MCF 10A (cell line): ENCODE measurements at regions not wholly inside any gene's neighbourhood (a gene's known extent, or its start where the extent isn't known, plus 50 kb on each side); places are given as distances from the start of the nearest gene placed in this dataset.

Source experiments
- BruUV-seq: library from RNA; stranded (reverse); fragments of 400-500 nt; replicated peaks from 2 replicates; lab custom pipeline; 2021; lab: Mats Ljungman, UMichigan
- CTCF ChIA-PET: fragments of 300-600 bp; sonication (Branson Sonifier 250); formaldehyde crosslinking; extraction: SDS; loops from one replicate; lab custom pipeline; 2021; ENCODE audit warnings: antibody characterized with exemption, inconsistent platforms; lab: Yijun Ruan, JAX
- POLR2A ChIA-PET: fragments of 300-600, 350-650 bp; sonication (Branson Sonifier 250); formaldehyde crosslinking; extraction: SDS; loops from one replicate; lab custom pipeline; 2020; ENCODE audit warnings: antibody characterized with exemption, inconsistent platforms; lab: Yijun Ruan, JAX
- DNase-seq: peaks from one replicate; pipeline ENCODE4 v3.0.0-alpha.2; 2018; ENCODE audit not compliant: unreplicated experiment
- H3K27ac Mint-ChIP-seq: one replicate; pipeline ENCODE4 v1.8.0; 2022; ENCODE audit warnings: mild to moderate bottlenecking, low read depth, mixed read lengths; ENCODE audit not compliant: unreplicated experiment
- H3K27me3 Mint-ChIP-seq: one replicate; pipeline ENCODE4 v1.8.0; 2022; ENCODE audit warnings: mixed read lengths; ENCODE audit not compliant: insufficient read depth, unreplicated experiment
- H3K36me3 Mint-ChIP-seq: one replicate; pipeline ENCODE4 v1.8.0; 2022; ENCODE audit warnings: mild to moderate bottlenecking, moderate library complexity, mixed read lengths; ENCODE audit not compliant: insufficient read depth, unreplicated experiment
- H3K4me1 Mint-ChIP-seq: one replicate; pipeline ENCODE4 v1.8.0; 2022; ENCODE audit warnings: mixed read lengths; ENCODE audit not compliant: insufficient read depth, unreplicated experiment
- H3K4me3 Mint-ChIP-seq: one replicate; pipeline ENCODE4 v1.8.0; 2022; ENCODE audit warnings: mild to moderate bottlenecking, moderate library complexity, mixed read lengths; ENCODE audit not compliant: unreplicated experiment
- H3K9me3 Mint-ChIP-seq: one replicate; pipeline ENCODE4 v1.8.0; 2022; ENCODE audit warnings: mixed read lengths; ENCODE audit not compliant: unreplicated experiment
- CTCF ChIP-seq: fragments of 200-600 bp; IDR thresholded peaks from one replicate; pipeline ENCODE4 v1.8.0; 2022; ENCODE audit warnings: antibody characterized with exemption, mild to moderate bottlenecking; ENCODE audit not compliant: unreplicated experiment
- intact Hi-C: fragments of 100-400 bp; cut with micrococcal nuclease; formaldehyde crosslinking; loops from 2 replicates; pipeline ENCODE4 v1.14.1; 2022

- Mint-ChIP-seq H3K4me1 (peaks cover under 1% of the 10 kb centered on the region), H3K36me3 (no peaks in the 10 kb centered on the region), H3K27ac (no peak overlapping the region), H3K4me3 (no peak overlapping the region), H3K27me3 (no peaks in the 10 kb centered on the region), H3K9me3 (no peaks in the 10 kb centered on the region)
- CTCF ChIA-PET: interaction anchor here (0.7 to 1.9 kb wide), 2 partner anchors 11 to 36 kb away, joined by 5 to 7 read pairs; no protein-coding TSS in a partner anchor
- BruUV-seq: no TSS peak
- TF ChIP-seq CTCF: no peak
- POLR2A ChIA-PET: no interaction called here
- intact Hi-C loops: no loop called here
- no peak for DNase-seq
Observed at GRCh38 chr10:30724296-30724695, 94.7 kb upstream of the LYZL2 start.

- intact Hi-C loops: no loop called here
- Mint-ChIP-seq H3K36me3 (no peaks in the 10 kb centered on the region), H3K4me3 (no peak overlapping the region), H3K4me1 (peaks cover 6% of the 10 kb centered on the region), H3K27ac (no peak overlapping the region), H3K9me3 (no peaks in the 10 kb centered on the region), H3K27me3 (no peaks in the 10 kb centered on the region)
- BruUV-seq: no TSS peak
- DNase-seq: no peak
- POLR2A ChIA-PET: no interaction called here
- CTCF ChIA-PET: interaction anchor here (1.9 kb wide), 1 partner anchor 35 kb away, joined by 7 read pairs; no protein-coding TSS in a partner anchor
- TF ChIP-seq CTCF: no peak
Observed at GRCh38 chr10:30722956-30723620, 93.5 kb upstream of the LYZL2 start.

GRCh38 chr10:30719832-30720231 is 90.3 kb upstream of the LYZL2 start:
- no peaks in the 10 kb centered on the region for H3K36me3 Mint-ChIP-seq
- no peak overlapping the region for H3K4me3 Mint-ChIP-seq
- H3K27me3 Mint-ChIP-seq: no peaks in the 10 kb centered on the region
- no peak overlapping the region for H3K27ac Mint-ChIP-seq
- ChIA-PET POLR2A (no interaction called here), CTCF (interaction anchor here (1.0 kb wide), 1 partner anchor 327 kb away, joined by 6 read pairs; no protein-coding TSS in a partner anchor)
- intact Hi-C loops: no loop called here
- TF ChIP-seq CTCF: no peak
- peaks cover 6% of the 10 kb centered on the region for H3K4me1 Mint-ChIP-seq
- no peak for DNase-seq
- H3K9me3 Mint-ChIP-seq: no peaks in the 10 kb centered on the region
- no TSS peak for BruUV-seq

GRCh38 chr10:30709700-30710358 is 80.3 kb upstream of the LYZL2 start:
- TF ChIP-seq CTCF: no peak
- intact Hi-C loops: no loop called here
- Mint-ChIP-seq H3K4me1 (no peaks in the 10 kb centered on the region), H3K4me3 (no peak overlapping the region), H3K27ac (no peak overlapping the region), H3K27me3 (no peaks in the 10 kb centered on the region), H3K9me3 (no peaks in the 10 kb centered on the region), H3K36me3 (no peaks in the 10 kb centered on the region)
- ChIA-PET POLR2A (no interaction called here), CTCF (interaction anchor here (0.6 to 1.1 kb wide), 2 partner anchors 16 to 472 kb away, joined by 3 read pairs; no protein-coding TSS in a partner anchor)
- no peak for DNase-seq
- BruUV-seq: no TSS peak
